ENCODE measurements at regions not wholly inside any gene's neighbourhood (a gene's known extent, or its start where the extent isn't known, plus 50 kb on each side); places are given as distances from the start of the nearest gene placed in this dataset.

- Histone ChIP-seq H3K27ac (replicated peaks) (no peak overlapping the region), H3K4me3 (replicated peaks; ENCODE audit: insufficient read depth, low read length) (no peak overlapping the region), H3K27me3 (ENCODE audit: insufficient read depth, poor library complexity, severe bottlenecking) (peaks cover 2% of the 10 kb centered on the region)
- DNase-seq (ENCODE audit: low read depth in 1 of 2, low spot score in 1 of 2) = no peak
- no peak for TF ChIP-seq POLR2AphosphoS5 (IDR thresholded peaks at IDR 0.05; ENCODE audit: low read depth)
- TF ChIP-seq SPI1 (IDR thresholded peaks at IDR 0.05; ENCODE audit: borderline replicate concordance, low read depth) = no peak
- no peak for TF ChIP-seq GABPA (IDR thresholded peaks at IDR 0.05; ENCODE audit: low read depth)
These were observed 208.9 kb downstream of the IBTK start for GRCh38 chr6:82038631-82039030.

GRCh38 chr6:82035526-82035925 lies 212.0 kb downstream of the IBTK start:
- Histone ChIP-seq H3K27me3 (ENCODE audit: insufficient read depth, poor library complexity, severe bottlenecking) (peaks cover 2% of the 10 kb centered on the region), H3K27ac (replicated peaks) (no peak overlapping the region), H3K4me3 (replicated peaks; ENCODE audit: insufficient read depth, low read length) (no peak overlapping the region)
- DNase-seq (ENCODE audit: low read depth in 1 of 2, low spot score in 1 of 2) = no peak
- TF ChIP-seq REST (IDR thresholded peaks at IDR 0.05; ENCODE audit: insufficient replicate concordance, low read depth) = no peak

- no peak overlapping the region for H3K27ac ChIP-seq (replicated peaks)
- TF ChIP-seq SPI1 (IDR thresholded peaks at IDR 0.05; ENCODE audit: borderline replicate concordance, low read depth) (no peak), CTCF (IDR thresholded peaks at IDR 0.05; ENCODE audit: insufficient read depth, low read length) (no peak), POLR2AphosphoS5 (IDR thresholded peaks at IDR 0.05; ENCODE audit: low read depth) (no peak), GABPA (IDR thresholded peaks at IDR 0.05; ENCODE audit: low read depth) (no peak), REST (IDR thresholded peaks at IDR 0.05; ENCODE audit: insufficient replicate concordance, low read depth) (no peak)
- no peak overlapping the region for H3K4me3 ChIP-seq (replicated peaks; ENCODE audit: insufficient read depth, low read length)
- peaks cover 2% of the 10 kb centered on the region for H3K27me3 ChIP-seq (ENCODE audit: insufficient read depth, poor library complexity, severe bottlenecking)
- no peak for DNase-seq (ENCODE audit: low read depth in 1 of 2, low spot score in 1 of 2)
These were observed 213.8 kb downstream of the IBTK start for GRCh38 chr6:82033631-82034211.

GRCh38 chr6:82032444-82032843 lies 215.1 kb downstream of the IBTK start:
- DNase-seq (ENCODE audit: low read depth in 1 of 2, low spot score in 1 of 2) = no peak
- TF ChIP-seq GABPA (IDR thresholded peaks at IDR 0.05; ENCODE audit: low read depth) = no peak
- TF ChIP-seq POLR2AphosphoS5 (IDR thresholded peaks at IDR 0.05; ENCODE audit: low read depth) = no peak
- no peak for TF ChIP-seq CTCF (IDR thresholded peaks at IDR 0.05; ENCODE audit: insufficient read depth, low read length)
- TF ChIP-seq REST (IDR thresholded peaks at IDR 0.05; ENCODE audit: insufficient replicate concordance, low read depth) = no peak
- TF ChIP-seq SPI1 (IDR thresholded peaks at IDR 0.05; ENCODE audit: borderline replicate concordance, low read depth) = no peak
- Histone ChIP-seq H3K27ac (replicated peaks) (no peak overlapping the region), H3K27me3 (ENCODE audit: insufficient read depth, poor library complexity, severe bottlenecking) (peaks cover 2% of the 10 kb centered on the region), H3K4me3 (replicated peaks; ENCODE audit: insufficient read depth, low read length) (no peak overlapping the region)

Measured in HL-60 (cell line).